Astrocyte of the spinal cord (primary cell): ENCODE measurements at regions not wholly inside any gene's neighbourhood (a gene's known extent, or its start where the extent isn't known, plus 50 kb on each side); places are given as distances from the start of the nearest gene placed in this dataset.

Experiments
- DNase-seq: peaks from one replicate; pipeline ENCODE4 v3.0.0; 2011; ENCODE audit warnings: low read depth, low spot score
- H3K4me3 ChIP-seq: 2 replicates; pipeline ENCODE4 v1.5.1; 2011; ENCODE audit warnings: low read depth, mild to moderate bottlenecking, low read length, moderate library complexity
- CTCF ChIP-seq: IDR thresholded peaks from 2 replicates; pipeline ENCODE4 v1.5.1; 2012; ENCODE audit warnings: low read depth, mild to moderate bottlenecking, low read length, inconsistent platforms
- in situ Hi-C: cut with HindIII; loops from 2 replicates; pipeline ENCODE4 v1.10.0; 2017; ENCODE audit warnings: low sequenced_read_pairs

GRCh38 chr2:34848132-34848531, 1249.0 kb upstream of the FAM98A start:
- no peak for TF ChIP-seq CTCF
- no peak overlapping the region for H3K4me3 ChIP-seq
- in situ Hi-C loops, result no loop called here
- DNase-seq, result no peak

- no peak for TF ChIP-seq CTCF
- DNase-seq, result no peak
- in situ Hi-C loops, result no loop called here
- H3K4me3 ChIP-seq, result no peak overlapping the region
Observed at GRCh38 chr2:34844629-34845028, 1245.5 kb upstream of the FAM98A start.

- DNase-seq, result no peak
- no peak for TF ChIP-seq CTCF
- in situ Hi-C loops, result no loop called here
- H3K4me3 ChIP-seq, result no peak overlapping the region
Observed at GRCh38 chr2:34838408-34838807, 1239.3 kb upstream of the FAM98A start.

GRCh38 chr2:34836361-34836760, 1237.3 kb upstream of the FAM98A start:
- in situ Hi-C loops, result no loop called here
- H3K4me3 ChIP-seq, result no peak overlapping the region
- DNase-seq, result no peak
- no peak for TF ChIP-seq CTCF

GRCh38 chr2:34831096-34831495, 1232.0 kb upstream of the FAM98A start:
- DNase-seq, result no peak
- TF ChIP-seq CTCF, result no peak
- in situ Hi-C loops, result no loop called here
- H3K4me3 ChIP-seq, result no peak overlapping the region

- in situ Hi-C loops, result no loop called here
Observed at GRCh38 chr2:34828481-34828880, 1229.4 kb upstream of the FAM98A start.

More at GRCh38 chr2:34828481-34828880, 1229.4 kb upstream of the FAM98A start:
- DNase-seq, result no peak
- H3K4me3 ChIP-seq, result no peak overlapping the region
- TF ChIP-seq CTCF, result no peak
